WTC11 (cell line): ENCODE measurements at regions not wholly inside any gene's neighbourhood (a gene's known extent, or its start where the extent isn't known, plus 50 kb on each side); places are given as distances from the start of the nearest gene placed in this dataset.

Experiments used
- ATAC-seq: fragments of 200-7000 bp; cut with Tn5 transposase; 2 replicates; pipeline ENCODE4 v1.10.0; 2021; ENCODE audit warnings: mild to moderate bottlenecking, moderate library complexity
- CTCF ChIA-PET: fragments of 300-600 bp; sonication (Branson Sonifier 250); formaldehyde crosslinking; loops from one replicate; lab custom pipeline; 2021; ENCODE audit warnings: antibody characterized with exemption; lab: Charles Lee
- POLR2A ChIA-PET: fragments of 350-600 bp; sonication (Branson Sonifier 250); formaldehyde crosslinking; loops from one replicate; lab custom pipeline; 2021; ENCODE audit warnings: antibody characterized with exemption; lab: Charles Lee
- DNase-seq: peaks from one replicate; pipeline ENCODE4 v3.0.0; 2021; ENCODE audit warnings: low spot score
- H3K27ac Mint-ChIP-seq: 2 replicates; pipeline ENCODE4 v1.8.0; 2021; ENCODE audit warnings: mixed read lengths
- H3K27me3 Mint-ChIP-seq: 2 replicates; pipeline ENCODE4 v1.8.0; 2021; ENCODE audit warnings: low read depth, mild to moderate bottlenecking, moderate library complexity, mixed read lengths
- H3K36me3 Mint-ChIP-seq: 2 replicates; pipeline ENCODE4 v1.8.0; 2021; ENCODE audit warnings: mixed read lengths
- H3K4me1 Mint-ChIP-seq: 2 replicates; pipeline ENCODE4 v1.8.0; 2022; ENCODE audit warnings: mixed read lengths
- H3K4me3 Mint-ChIP-seq: 2 replicates; pipeline ENCODE4 v1.8.0; 2021; ENCODE audit warnings: mild to moderate bottlenecking, moderate library complexity, mixed read lengths
- H3K9me3 Mint-ChIP-seq: 2 replicates; pipeline ENCODE4 v1.8.0; 2021; ENCODE audit warnings: mixed read lengths
- AR ChIP-seq: fragments of 250-450 bp; sonication (Bioruptor Pico); IDR thresholded peaks from 2 replicates; pipeline ENCODE4 v1.9.0; 2021; ENCODE audit warnings: mild to moderate bottlenecking
- ESRRA ChIP-seq: sonication (generic); formaldehyde crosslinking; IDR thresholded peaks from 2 replicates; pipeline ENCODE4 v1.8.1; 2022; ENCODE audit warnings: mild to moderate bottlenecking, missing genetic modification reagents, borderline replicate concordance
- ETV6 ChIP-seq: sonication (generic); formaldehyde crosslinking; IDR thresholded peaks from 2 replicates; pipeline ENCODE4 v1.8.1; 2022; ENCODE audit warnings: mild to moderate bottlenecking, missing genetic modification reagents
- FOXJ3 ChIP-seq: sonication (generic); formaldehyde crosslinking; IDR thresholded peaks from 2 replicates; pipeline ENCODE4 v1.9.0; 2021; ENCODE audit warnings: missing genetic modification reagents, mild to moderate bottlenecking, borderline replicate concordance
- FOXK1 ChIP-seq: sonication (generic); formaldehyde crosslinking; IDR thresholded peaks from 2 replicates; pipeline ENCODE4 v1.8.0; 2022; ENCODE audit warnings: mild to moderate bottlenecking, moderate library complexity, missing genetic modification reagents
- IRF2 ChIP-seq: sonication (generic); formaldehyde crosslinking; IDR thresholded peaks from 2 replicates; pipeline ENCODE4 v1.8.0; 2022; ENCODE audit warnings: low read depth, missing genetic modification reagents, borderline replicate concordance
- JUN ChIP-seq: sonication (generic); formaldehyde crosslinking; IDR thresholded peaks from 2 replicates; pipeline ENCODE4 v1.8.0; 2023; ENCODE audit warnings: mild to moderate bottlenecking, missing genetic modification reagents
- KAT7 ChIP-seq: sonication (generic); formaldehyde crosslinking; IDR thresholded peaks from 2 replicates; pipeline ENCODE4 v1.8.1; 2023; ENCODE audit warnings: missing genetic modification reagents, mild to moderate bottlenecking, borderline replicate concordance
- MAX ChIP-seq: sonication (generic); formaldehyde crosslinking; IDR thresholded peaks from 2 replicates; pipeline ENCODE4 v1.8.0; 2022; ENCODE audit warnings: mild to moderate bottlenecking, missing genetic modification reagents
- NR1H2 ChIP-seq: sonication (generic); formaldehyde crosslinking; IDR thresholded peaks from 2 replicates; pipeline ENCODE4 v1.9.0; 2021; ENCODE audit warnings: mild to moderate bottlenecking, moderate library complexity, missing genetic modification reagents
- NR2C2 ChIP-seq: sonication (generic); formaldehyde crosslinking; IDR thresholded peaks from 2 replicates; pipeline ENCODE4 v1.8.0; 2022; ENCODE audit warnings: mild to moderate bottlenecking, missing genetic modification reagents
- PRDM15 ChIP-seq: sonication (generic); formaldehyde crosslinking; IDR thresholded peaks from 2 replicates; pipeline ENCODE4 v1.8.0; 2022; ENCODE audit warnings: missing genetic modification reagents
- SMAD3 ChIP-seq: sonication (generic); formaldehyde crosslinking; IDR thresholded peaks from 2 replicates; pipeline ENCODE4 v1.8.0; 2022; ENCODE audit warnings: missing genetic modification reagents, mild to moderate bottlenecking, borderline replicate concordance
- ZMAT4 ChIP-seq: fragments of 250-450 bp; sonication (Bioruptor Pico); IDR thresholded peaks from 2 replicates; pipeline ENCODE4 v1.9.0; 2021; ENCODE audit warnings: mild to moderate bottlenecking
- ZNF317 ChIP-seq: sonication (generic); formaldehyde crosslinking; IDR thresholded peaks from 2 replicates; pipeline ENCODE4 v1.8.1; 2023; ENCODE audit warnings: low read depth, mild to moderate bottlenecking, moderate library complexity, missing genetic modification reagents, borderline replicate concordance
- TF ChIP-seq, protein P1 (sequence below): sonication (generic); formaldehyde crosslinking; IDR thresholded peaks from 2 replicates; pipeline ENCODE4 v1.8.1; 2023; ENCODE audit warnings: mild to moderate bottlenecking, missing genetic modification reagents, moderate library complexity
- TF ChIP-seq, protein P2 (sequence below): sonication (generic); formaldehyde crosslinking; IDR thresholded peaks from 2 replicates; pipeline ENCODE4 v1.8.1; 2022; ENCODE audit warnings: mild to moderate bottlenecking, moderate library complexity, missing genetic modification reagents
- TF ChIP-seq, protein P3 (sequence below): sonication (generic); formaldehyde crosslinking; IDR thresholded peaks from 2 replicates; pipeline ENCODE4 v1.8.0; 2023; ENCODE audit warnings: mild to moderate bottlenecking, missing genetic modification reagents

DNA sequence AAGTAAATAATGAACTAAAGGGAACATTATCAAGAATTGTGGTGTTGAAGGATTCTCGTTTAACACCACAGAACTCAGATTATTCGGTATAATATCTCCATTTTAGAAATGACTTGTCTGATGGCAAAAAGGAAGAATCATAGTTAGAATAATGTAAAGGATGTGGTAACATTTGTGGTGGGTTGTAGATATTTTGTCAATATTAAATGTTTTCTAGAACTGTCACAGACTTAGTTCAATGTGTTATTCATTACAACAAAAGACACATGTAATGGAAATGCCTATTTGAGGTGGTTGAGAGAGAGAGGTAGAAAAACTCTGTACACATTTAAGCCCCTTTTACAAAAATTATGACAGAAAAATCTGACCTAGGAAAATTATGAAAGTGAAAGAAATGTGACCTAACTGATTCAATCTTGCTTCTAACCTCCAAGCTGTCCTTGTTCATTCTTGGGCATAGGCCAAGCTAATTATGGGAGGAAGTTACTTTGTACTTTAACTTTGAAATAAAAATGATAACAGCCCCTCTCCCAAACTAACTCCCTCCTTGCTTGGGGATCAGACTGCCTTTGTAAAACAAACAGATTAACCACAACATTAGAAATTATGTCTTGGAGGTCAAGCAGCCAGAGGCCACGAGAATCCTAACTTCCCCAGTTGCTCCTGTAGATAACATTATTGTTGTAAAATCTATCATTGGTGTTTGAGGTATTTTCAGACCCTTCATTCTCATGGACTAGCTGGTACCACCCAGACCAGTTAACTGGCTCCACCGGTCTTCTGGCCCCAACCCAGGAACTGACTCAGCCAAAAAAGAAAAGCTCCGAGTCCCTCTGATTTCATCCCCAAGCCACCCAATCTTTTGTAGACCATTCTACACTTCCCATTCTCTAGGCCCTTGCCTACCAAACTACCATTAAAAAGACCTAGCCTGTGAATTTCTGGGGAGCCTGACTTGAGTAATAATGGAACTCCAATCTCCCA, 1287.8 kb upstream of the CDH8 start (continued):
- TF ChIP-seq ZNF317, result no peak
- TF ChIP-seq, protein P1, sequence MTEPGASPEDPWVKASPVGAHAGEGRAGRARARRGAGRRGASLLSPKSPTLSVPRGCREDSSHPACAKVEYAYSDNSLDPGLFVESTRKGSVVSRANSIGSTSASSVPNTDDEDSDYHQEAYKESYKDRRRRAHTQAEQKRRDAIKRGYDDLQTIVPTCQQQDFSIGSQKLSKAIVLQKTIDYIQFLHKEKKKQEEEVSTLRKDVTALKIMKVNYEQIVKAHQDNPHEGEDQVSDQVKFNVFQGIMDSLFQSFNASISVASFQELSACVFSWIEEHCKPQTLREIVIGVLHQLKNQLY (CRISPR knock-in tag), result no peak

GRCh38 chr16:63323055-63323454, 1286.8 kb upstream of the CDH8 start:
- H3K9me3 Mint-ChIP-seq, result peaks cover 7% of the 10 kb centered on the region; the same call in 1 of the 2 replicates
- no peak overlapping the region for H3K27ac Mint-ChIP-seq
- H3K27me3 Mint-ChIP-seq, result no peaks in the 10 kb centered on the region
- CTCF ChIA-PET, result no interaction called here
- POLR2A ChIA-PET, result no interaction called here
- ATAC-seq (no peak), DNase-seq (no peak)
- H3K4me3 Mint-ChIP-seq, result no peak overlapping the region
- TF ChIP-seq IRF2 (CRISPR knock-in tag) (no peak), FOXK1 (no peak), AR (no peak), ZNF317 (no peak), SMAD3 (CRISPR knock-in tag) (no peak), FOXJ3 (CRISPR knock-in tag) (no peak), ESRRA (CRISPR knock-in tag) (no peak), ETV6 (no peak), JUN (CRISPR knock-in tag) (no peak), ZMAT4 (CRISPR knock-in tag) (no peak), NR2C2 (CRISPR knock-in tag) (no peak), MAX (CRISPR knock-in tag) (no peak), KAT7 (CRISPR knock-in tag) (no peak), NR1H2 (CRISPR knock-in tag) (no peak), PRDM15 (CRISPR knock-in tag) (no peak)
- TF ChIP-seq, protein P2, sequence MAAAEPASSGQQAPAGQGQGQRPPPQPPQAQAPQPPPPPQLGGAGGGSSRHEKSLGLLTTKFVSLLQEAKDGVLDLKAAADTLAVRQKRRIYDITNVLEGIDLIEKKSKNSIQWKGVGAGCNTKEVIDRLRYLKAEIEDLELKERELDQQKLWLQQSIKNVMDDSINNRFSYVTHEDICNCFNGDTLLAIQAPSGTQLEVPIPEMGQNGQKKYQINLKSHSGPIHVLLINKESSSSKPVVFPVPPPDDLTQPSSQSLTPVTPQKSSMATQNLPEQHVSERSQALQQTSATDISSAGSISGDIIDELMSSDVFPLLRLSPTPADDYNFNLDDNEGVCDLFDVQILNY, result no peak
- TF ChIP-seq, protein P3, sequence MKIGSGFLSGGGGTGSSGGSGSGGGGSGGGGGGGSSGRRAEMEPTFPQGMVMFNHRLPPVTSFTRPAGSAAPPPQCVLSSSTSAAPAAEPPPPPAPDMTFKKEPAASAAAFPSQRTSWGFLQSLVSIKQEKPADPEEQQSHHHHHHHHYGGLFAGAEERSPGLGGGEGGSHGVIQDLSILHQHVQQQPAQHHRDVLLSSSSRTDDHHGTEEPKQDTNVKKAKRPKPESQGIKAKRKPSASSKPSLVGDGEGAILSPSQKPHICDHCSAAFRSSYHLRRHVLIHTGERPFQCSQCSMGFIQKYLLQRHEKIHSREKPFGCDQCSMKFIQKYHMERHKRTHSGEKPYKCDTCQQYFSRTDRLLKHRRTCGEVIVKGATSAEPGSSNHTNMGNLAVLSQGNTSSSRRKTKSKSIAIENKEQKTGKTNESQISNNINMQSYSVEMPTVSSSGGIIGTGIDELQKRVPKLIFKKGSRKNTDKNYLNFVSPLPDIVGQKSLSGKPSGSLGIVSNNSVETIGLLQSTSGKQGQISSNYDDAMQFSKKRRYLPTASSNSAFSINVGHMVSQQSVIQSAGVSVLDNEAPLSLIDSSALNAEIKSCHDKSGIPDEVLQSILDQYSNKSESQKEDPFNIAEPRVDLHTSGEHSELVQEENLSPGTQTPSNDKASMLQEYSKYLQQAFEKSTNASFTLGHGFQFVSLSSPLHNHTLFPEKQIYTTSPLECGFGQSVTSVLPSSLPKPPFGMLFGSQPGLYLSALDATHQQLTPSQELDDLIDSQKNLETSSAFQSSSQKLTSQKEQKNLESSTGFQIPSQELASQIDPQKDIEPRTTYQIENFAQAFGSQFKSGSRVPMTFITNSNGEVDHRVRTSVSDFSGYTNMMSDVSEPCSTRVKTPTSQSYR, result no peak
- H3K4me1 Mint-ChIP-seq, result peaks cover 21% of the 10 kb centered on the region
- no peaks in the 10 kb centered on the region for H3K36me3 Mint-ChIP-seq
